ENCODE measurements at regions not wholly inside any gene's neighbourhood (a gene's known extent, or its start where the extent isn't known, plus 50 kb on each side); places are given as distances from the start of the nearest gene placed in this dataset.

- no peak for DNase-seq (ENCODE audit: low read depth, low spot score)
- Histone ChIP-seq H3K36me3 (ENCODE audit: control insufficient read depth in 1 of 2, insufficient read depth in 2 of 2, low read length in 2 of 2) (no peaks in the 10 kb centered on the region), H3K4me1 (ENCODE audit: control insufficient read depth in 1 of 2, insufficient read depth in 2 of 2, low read length in 2 of 2) (0 out of 4 replicates have a peak, but pooled peaks cover 0 to 3% of the 10 kb centered on the region in 2 experiments), H2AFZ (ENCODE audit: low read depth, low read length, poor library complexity, severe bottlenecking) (no peak overlapping the region), H3K27ac (ENCODE audit: low read depth, low read length) (no peak overlapping the region), H3K9ac (ENCODE audit: low read length) (no peak overlapping the region), H3K4me3 (replicated peaks in 1 of 2; ENCODE audit: low read depth in 1 of 2, low read length in 2 of 2) (no peak overlapping the region), H3K79me2 (ENCODE audit: insufficient read depth, low read length) (no peaks in the 10 kb centered on the region), H4K20me1 (ENCODE audit: insufficient read depth) (no peaks in the 10 kb centered on the region), H3K27me3 (ENCODE audit: insufficient read depth, low read length) (no peaks in the 10 kb centered on the region), H3K4me2 (ENCODE audit: low read length) (no peak overlapping the region), H3K9me2 (ENCODE audit: insufficient read depth) (no peaks in the 10 kb centered on the region), H3K9me3 (ENCODE audit: control insufficient read depth in 1 of 2, insufficient read depth in 1 of 2, low read depth in 1 of 2, low read length in 2 of 2) (no peaks in the 10 kb centered on the region; a peak in 1 of 4 replicates)
- intact Hi-C loops (cut with micrococcal nuclease): no loop called here
- CTCF ChIA-PET: no interaction called here
- POLR2A ChIA-PET: interaction anchor here (0.7 kb wide), 1 partner anchor 1239 kb away, joined by 3 read pairs; no protein-coding TSS in a partner anchor
- RAD21 ChIA-PET (ENCODE audit: low non-redundant PET in 1 of 2, low total read pairs in 2 of 2, uncharacterized antibody in 2 of 2, unreplicated experiment in 2 of 2): no interaction called here
- ATAC-seq: no peak
- TF ChIP-seq POLR2A (IDR thresholded peaks at IDR 0.05; ENCODE audit: borderline replicate concordance, extremely low read depth, insufficient read depth, insufficient read length): no peak
- no peak for TF ChIP-seq RAD21 (IDR thresholded peaks at IDR 0.05; ENCODE audit: low read depth)
- no peak for TF ChIP-seq ATF3 (IDR thresholded peaks at IDR 0.05)
- no peak for TF ChIP-seq SRF (IDR thresholded peaks at IDR 0.05; ENCODE audit: low read depth)
- no peak for TF ChIP-seq EZH2phosphoT487 (IDR thresholded peaks at IDR 0.05; ENCODE audit: borderline replicate concordance)
- no peak for TF ChIP-seq ZBTB33 (IDR thresholded peaks at IDR 0.05; ENCODE audit: extremely low read depth, insufficient replicate concordance, low read length)
- no peak for TF ChIP-seq JUND (IDR thresholded peaks at IDR 0.05)
- no peak for TF ChIP-seq ELF1 (IDR thresholded peaks at IDR 0.05; ENCODE audit: borderline replicate concordance, low read depth)
- TF ChIP-seq YY1 (IDR thresholded peaks at IDR 0.05; ENCODE audit: extremely low read depth, insufficient replicate concordance, low read depth, low read length): no peak
- TF ChIP-seq CEBPB (IDR thresholded peaks at IDR 0.05; ENCODE audit: low read depth): no peak
- no peak for TF ChIP-seq CTCF (IDR thresholded peaks at IDR 0.05 in 2 of 3, conservative IDR thresholded peaks at IDR 0.05 in 1 of 3; ENCODE audit: borderline replicate concordance in 1 of 3, insufficient read depth in 1 of 3, low read depth in 2 of 3, low read length in 2 of 3)
- TF ChIP-seq SIN3A (IDR thresholded peaks at IDR 0.05; ENCODE audit: low read depth): no peak
- TF ChIP-seq EGR1 (IDR thresholded peaks at IDR 0.05; ENCODE audit: low read depth): no peak
- no peak for TF ChIP-seq MAX (IDR thresholded peaks at IDR 0.05)
- no peak for TF ChIP-seq SP1 (IDR thresholded peaks at IDR 0.05; ENCODE audit: low read depth)
- TF ChIP-seq TCF7L2 (IDR thresholded peaks at IDR 0.05; ENCODE audit: borderline replicate concordance, extremely low read depth, insufficient read depth, insufficient read length): no peak
- BruUV-seq (replicated peaks): no TSS peak
These were observed 63.4 kb upstream of the FAM174B start for GRCh38 chr15:92719021-92719420.

All from HCT116 (cell line).